ENCODE measurements at regions not wholly inside any gene's neighbourhood (a gene's known extent, or its start where the extent isn't known, plus 50 kb on each side); places are given as distances from the start of the nearest gene placed in this dataset.
"Not testable (repeated sequence)": the region's sequence is repeated elsewhere in the genome, so short reads cannot be mapped to it uniquely, and the experiment has no call there.

GRCh38 chr6:8844968-8845367 is 409.6 kb upstream of the SLC35B3 start:
- no peak overlapping the region for H3K4me3 ChIP-seq (ENCODE audit: low read depth, low read length)
- DNase-seq (ENCODE audit: low read depth), result no peak
- in situ Hi-C loops (cut with HindIII; ENCODE audit: low sequenced_read_pairs), result no loop called here
- TF ChIP-seq CTCF (IDR thresholded peaks at IDR 0.05; ENCODE audit: low read depth, low read length, missing control alignments), result no peak

GRCh38 chr6:8839626-8840025 is 404.3 kb upstream of the SLC35B3 start:
- no peak for TF ChIP-seq CTCF (IDR thresholded peaks at IDR 0.05; ENCODE audit: low read depth, low read length, missing control alignments)
- no peak overlapping the region for H3K4me3 ChIP-seq (ENCODE audit: low read depth, low read length)
- in situ Hi-C loops (cut with HindIII; ENCODE audit: low sequenced_read_pairs), result no loop called here
- DNase-seq (ENCODE audit: low read depth), result no peak

- in situ Hi-C loops (cut with HindIII; ENCODE audit: low sequenced_read_pairs), result no loop called here
- no peak for DNase-seq (ENCODE audit: low read depth)
- H3K4me3 ChIP-seq (ENCODE audit: low read depth, low read length), result no peak overlapping the region
- TF ChIP-seq CTCF (IDR thresholded peaks at IDR 0.05; ENCODE audit: low read depth, low read length, missing control alignments), result no peak
These were observed 402.0 kb upstream of the SLC35B3 start for GRCh38 chr6:8837343-8837742.

- DNase-seq (ENCODE audit: low read depth); in situ Hi-C loops (cut with HindIII; ENCODE audit: low sequenced_read_pairs); H3K4me3 ChIP-seq (ENCODE audit: low read depth, low read length): not testable (repeated sequence)
These were observed 397.4 kb upstream of the SLC35B3 start for GRCh38 chr6:8832695-8833094.

- in situ Hi-C loops (cut with HindIII; ENCODE audit: low sequenced_read_pairs), result no loop called here
- no peak overlapping the region for H3K4me3 ChIP-seq (ENCODE audit: low read depth, low read length)
- no peak for DNase-seq (ENCODE audit: low read depth)
- no peak for TF ChIP-seq CTCF (IDR thresholded peaks at IDR 0.05; ENCODE audit: low read depth, low read length, missing control alignments)
These were observed 396.2 kb upstream of the SLC35B3 start for GRCh38 chr6:8831366-8832152.

- no peak for TF ChIP-seq CTCF (IDR thresholded peaks at IDR 0.05; ENCODE audit: low read depth, low read length, missing control alignments)
- no peak for DNase-seq (ENCODE audit: low read depth)
- H3K4me3 ChIP-seq (ENCODE audit: low read depth, low read length), result no peak overlapping the region
- in situ Hi-C loops (cut with HindIII; ENCODE audit: low sequenced_read_pairs), result no loop called here
These were observed 395.4 kb upstream of the SLC35B3 start for GRCh38 chr6:8830794-8831193.

GRCh38 chr6:8829796-8830195 is 394.5 kb upstream of the SLC35B3 start:
- no peak for TF ChIP-seq CTCF (IDR thresholded peaks at IDR 0.05; ENCODE audit: low read depth, low read length, missing control alignments)
- DNase-seq (ENCODE audit: low read depth), result no peak
- in situ Hi-C loops (cut with HindIII; ENCODE audit: low sequenced_read_pairs), result no loop called here

More at GRCh38 chr6:8829796-8830195, 394.5 kb upstream of the SLC35B3 start:
- no peak overlapping the region for H3K4me3 ChIP-seq (ENCODE audit: low read depth, low read length)
